ENCODE measurements at regions not wholly inside any gene's neighbourhood (a gene's known extent, or its start where the extent isn't known, plus 50 kb on each side); places are given as distances from the start of the nearest gene placed in this dataset.

- no peak for TF ChIP-seq ZBTB2 (IDR thresholded peaks at IDR 0.05)
- no peak for TF ChIP-seq MAFK (IDR thresholded peaks at IDR 0.05; ENCODE audit: low read length)
- no peak for TF ChIP-seq SMARCC2 (IDR thresholded peaks at IDR 0.05; ENCODE audit: low read depth)
- no peak for TF ChIP-seq NELFE (IDR thresholded peaks at IDR 0.05; ENCODE audit: insufficient read depth, insufficient read length)
- no peak for TF ChIP-seq MXI1 (IDR thresholded peaks at IDR 0.05; ENCODE audit: low read depth, low read length)
- TF ChIP-seq SIX5 (IDR thresholded peaks at IDR 0.05; ENCODE audit: borderline replicate concordance in 1 of 2, insufficient read depth in 1 of 2, low read depth in 1 of 2, low read length in 2 of 2): no peak
- no peak for TF ChIP-seq NFYB (IDR thresholded peaks at IDR 0.05; ENCODE audit: extremely low read depth, insufficient read length)
- no peak for TF ChIP-seq ZNF174 (CRISPR knock-in tag; IDR thresholded peaks at IDR 0.05)
- TF ChIP-seq YY1 (IDR thresholded peaks at IDR 0.05; ENCODE audit: borderline replicate concordance in 1 of 3, control insufficient read depth in 1 of 3, extremely low read depth in 1 of 3, insufficient read depth in 3 of 3, insufficient read length in 1 of 3, insufficient replicate concordance in 2 of 3, low read depth in 1 of 3, low read length in 2 of 3): no peak
- TF ChIP-seq EGR1 (conservative IDR thresholded peaks at IDR 0.05): no peak
- TF ChIP-seq HNRNPLL (IDR thresholded peaks at IDR 0.05; ENCODE audit: low read depth, low read length, poor library complexity, severe bottlenecking): no peak
These were observed 159.0 kb upstream of the KCNH8 start for GRCh38 chr3:18989237-18989795.

Data from K562 (cell line).